ENCODE measurements at regions not wholly inside any gene's neighbourhood (a gene's known extent, or its start where the extent isn't known, plus 50 kb on each side); places are given as distances from the start of the nearest gene placed in this dataset.
A peak's percentile ranks its signal among the peaks of the same experiment; 100 is the strongest.

DNA sequence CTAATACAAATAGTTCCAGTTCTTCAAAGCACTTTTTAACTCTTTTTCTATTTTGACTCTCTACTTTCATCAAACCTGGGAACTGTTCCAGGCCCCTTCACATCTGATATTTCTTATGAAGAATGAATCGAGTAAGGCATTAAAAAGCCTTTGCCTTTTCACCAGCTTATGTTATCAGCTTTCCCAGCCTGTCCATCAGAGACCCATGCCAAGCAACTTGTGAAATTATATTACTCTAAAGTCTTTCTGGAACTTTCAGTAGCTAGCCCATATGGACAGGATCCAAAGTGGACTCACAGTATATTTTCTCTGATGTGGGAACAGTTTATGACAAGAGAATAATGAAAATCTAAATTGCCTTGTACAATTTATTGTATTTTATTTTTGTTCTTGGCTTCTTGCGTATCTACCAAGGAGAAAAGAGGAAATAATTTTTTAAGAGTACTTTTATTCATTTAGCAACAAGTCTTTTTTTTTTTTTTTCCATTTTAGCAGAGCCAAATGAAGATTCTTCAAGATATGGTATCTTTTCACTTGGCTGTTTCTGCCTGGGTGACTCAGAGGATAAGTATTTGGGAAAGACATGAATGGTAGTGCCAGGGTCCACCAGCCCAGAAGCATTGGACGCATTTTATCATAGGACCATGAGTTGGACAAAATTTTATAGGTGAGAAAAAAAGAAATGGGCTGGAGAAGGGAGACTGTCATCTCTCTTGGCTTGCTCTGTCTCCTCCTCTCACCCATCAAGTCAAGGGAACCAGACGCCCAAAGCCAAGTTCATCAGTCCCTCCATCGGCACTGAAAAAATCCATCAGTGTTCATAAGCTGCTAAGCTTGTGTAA is 195.8 kb upstream of the NEBL start:
- DNase-seq (ENCODE audit: low read depth, low spot score): no peak

DNA sequence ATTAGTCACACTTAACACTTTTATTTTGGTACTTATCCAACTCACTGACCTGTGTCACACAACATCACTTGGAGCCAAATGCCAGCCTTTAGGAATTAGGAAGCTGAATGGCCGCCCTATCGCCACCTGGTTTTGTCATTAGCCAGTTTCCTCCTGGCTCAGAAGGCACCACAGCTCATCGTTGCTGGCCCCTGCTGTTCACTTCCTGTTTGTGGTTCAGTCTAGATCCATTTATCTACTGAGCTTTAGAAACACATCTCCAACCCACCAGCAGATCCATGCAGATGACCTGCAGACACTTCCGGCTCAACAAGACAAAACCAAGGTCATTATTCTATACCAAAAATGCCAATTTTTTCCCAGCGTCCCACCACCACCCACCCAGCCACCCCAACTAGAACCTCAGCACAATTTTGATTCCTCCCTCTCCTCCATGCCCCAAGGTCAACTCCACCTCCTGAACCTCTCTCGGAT is 193.5 kb upstream of the NEBL start:
- no peak for DNase-seq (ENCODE audit: low read depth, low spot score)

DNA sequence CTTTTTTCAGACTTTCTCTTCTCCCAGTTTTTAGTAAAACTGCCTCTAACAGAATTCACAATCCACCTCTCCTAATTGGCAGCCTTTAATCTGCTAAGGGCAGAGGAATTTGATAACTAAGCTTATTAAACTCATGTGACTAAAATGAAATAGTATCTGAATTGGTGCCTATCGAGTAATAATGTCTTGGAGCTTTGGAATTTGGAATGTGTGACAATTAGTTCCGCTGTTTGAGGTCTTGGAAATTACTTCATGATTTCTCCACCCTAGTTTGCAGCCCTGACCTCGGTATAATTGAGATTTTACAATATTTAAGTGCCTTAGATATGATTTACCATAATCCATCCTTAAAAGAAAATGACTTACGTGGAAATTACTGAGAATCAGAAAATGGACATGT is 190.4 kb upstream of the NEBL start:
- no peak for DNase-seq (ENCODE audit: low read depth, low spot score)

DNA sequence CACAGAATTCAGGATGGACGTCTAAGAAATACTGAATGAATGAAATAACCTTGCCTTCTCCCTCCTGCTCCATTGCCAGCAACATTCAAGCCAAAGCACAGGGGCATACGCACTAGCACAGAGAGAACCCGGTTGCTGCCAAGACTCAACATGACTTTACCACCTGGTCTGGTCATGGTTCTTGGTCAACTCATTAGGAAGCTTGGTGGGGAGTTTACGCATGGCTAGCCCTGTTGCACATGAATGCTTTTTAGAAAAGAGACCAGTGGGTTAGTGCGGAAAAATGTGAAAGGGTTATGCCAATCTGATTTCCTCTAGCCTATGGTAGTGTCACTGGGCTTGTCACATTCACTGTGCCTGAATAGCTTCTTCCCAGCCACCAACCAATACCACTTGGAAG is 187.6 kb upstream of the NEBL start:
- DNase-seq (ENCODE audit: low read depth, low spot score): no peak

DNA sequence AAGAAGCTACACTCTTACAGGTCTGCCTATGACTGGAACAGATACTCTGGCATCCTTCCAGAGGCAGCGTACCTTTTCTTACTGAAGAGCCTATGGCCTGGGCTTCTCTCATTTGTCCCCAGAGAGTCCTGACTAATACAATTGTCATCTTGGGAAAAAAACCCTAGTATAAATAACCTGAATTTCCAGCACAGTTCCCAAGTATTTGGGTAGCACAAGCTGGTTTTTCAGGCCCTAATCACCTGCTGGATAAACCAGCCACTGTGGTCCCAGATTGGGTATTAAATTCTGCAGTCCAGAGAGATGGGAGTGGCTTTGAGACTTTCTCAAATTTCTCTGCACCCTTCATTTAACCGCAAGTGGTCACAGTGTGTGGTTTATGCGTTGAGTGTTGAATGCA is 186.8 kb upstream of the NEBL start:
- no peak for DNase-seq (ENCODE audit: low read depth, low spot score)

DNA sequence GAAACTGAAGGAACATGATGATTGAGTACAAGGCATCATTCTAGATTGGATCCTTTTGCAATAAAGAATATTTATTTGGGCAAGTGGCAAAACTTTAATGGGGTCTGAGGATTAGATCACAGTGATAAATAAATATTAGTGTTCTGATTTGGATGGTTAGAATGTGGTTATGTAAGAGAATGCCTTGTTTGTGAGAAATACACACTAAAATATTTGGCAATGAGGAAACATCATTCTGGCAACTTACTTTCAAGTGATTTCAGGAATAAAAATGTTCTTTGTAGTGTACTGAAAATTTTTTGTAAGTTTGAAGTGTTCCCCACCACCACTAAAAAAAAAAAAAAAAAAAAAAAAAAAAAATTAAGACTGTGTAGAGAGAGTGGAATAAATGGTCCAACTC is 185.1 kb upstream of the NEBL start:
- DNase-seq (ENCODE audit: low read depth, low spot score): no peak

DNA sequence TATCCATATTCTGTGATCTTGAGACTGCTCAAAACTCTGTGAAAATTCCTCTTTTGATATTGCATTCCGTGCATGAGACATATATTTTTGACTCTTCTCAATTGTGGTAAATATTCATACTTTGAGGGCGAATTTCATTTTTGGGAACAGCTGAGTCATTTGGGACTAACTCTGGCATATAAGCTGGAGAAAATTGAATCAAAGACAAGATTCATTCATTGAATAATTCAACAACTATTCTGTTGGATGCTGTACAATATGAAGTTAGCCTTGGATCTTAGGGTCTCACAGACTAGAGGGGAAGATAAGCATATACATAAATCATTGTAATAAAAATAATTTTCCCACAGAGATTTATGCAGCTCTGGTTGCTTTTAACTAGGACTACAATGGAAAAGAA is 183.2 kb upstream of the NEBL start:
- no peak for DNase-seq (ENCODE audit: low read depth, low spot score)

DNA sequence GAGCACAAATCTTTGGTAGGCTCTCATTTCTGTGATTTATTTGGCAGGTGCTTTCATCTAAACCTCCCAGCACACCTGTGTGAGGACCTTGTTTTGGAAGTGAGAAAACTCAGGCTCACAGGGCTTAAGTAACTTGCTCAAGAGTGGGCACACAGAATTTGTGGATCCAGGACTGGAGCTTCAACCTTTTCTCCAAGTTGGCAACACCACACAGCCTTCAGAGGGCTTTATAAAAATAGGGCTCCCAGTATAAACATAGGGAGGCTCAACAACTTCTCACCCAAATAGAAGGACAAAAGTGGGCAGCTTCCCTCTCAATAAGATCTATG is 182.2 kb upstream of the NEBL start:
- no peak for DNase-seq (ENCODE audit: low read depth, low spot score)

DNA sequence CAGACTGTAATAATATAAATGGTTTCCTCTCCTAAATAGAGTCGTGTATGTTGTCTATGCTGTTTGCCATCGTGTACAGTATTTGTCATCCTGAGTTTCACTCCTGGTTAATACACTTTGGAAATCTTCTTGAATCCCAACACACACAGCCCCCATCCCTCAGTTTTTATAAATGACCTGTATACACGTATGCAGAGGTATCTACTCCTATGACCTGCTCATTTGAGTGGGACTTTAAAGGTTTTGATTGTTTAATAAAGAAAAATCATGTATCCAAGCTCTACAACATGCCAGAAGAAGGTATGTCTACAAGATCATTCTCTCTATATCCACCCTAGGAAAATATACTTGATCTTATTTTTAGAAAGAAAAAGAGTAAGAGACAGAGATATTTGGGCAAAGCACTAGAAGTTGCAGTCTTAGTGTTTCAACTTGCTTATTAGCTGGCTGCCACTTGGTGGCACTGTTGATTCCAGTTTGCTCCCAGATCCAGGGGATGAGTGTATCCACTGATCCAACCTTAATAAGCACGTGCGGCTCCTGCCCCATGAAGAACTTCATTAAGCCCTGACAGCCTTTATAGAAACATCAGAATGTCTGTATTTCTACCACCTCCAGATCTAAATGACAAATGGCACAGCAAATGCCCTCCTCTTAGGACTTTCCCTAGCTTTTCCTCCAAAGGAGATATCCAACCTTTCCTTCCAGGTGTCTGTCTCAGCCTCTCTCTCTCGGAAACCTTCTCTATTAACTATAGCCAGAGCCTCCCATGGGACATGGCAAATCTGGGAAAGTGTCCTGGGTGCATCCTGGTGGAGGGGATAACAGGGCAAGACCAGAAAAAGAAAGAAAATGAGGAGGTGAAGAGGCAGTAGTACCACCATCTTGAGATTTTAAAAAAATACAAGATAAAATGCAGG is 181.6 kb upstream of the NEBL start:
- peak; percentile 51 for DNase-seq (ENCODE audit: low read depth, low spot score)

DNA sequence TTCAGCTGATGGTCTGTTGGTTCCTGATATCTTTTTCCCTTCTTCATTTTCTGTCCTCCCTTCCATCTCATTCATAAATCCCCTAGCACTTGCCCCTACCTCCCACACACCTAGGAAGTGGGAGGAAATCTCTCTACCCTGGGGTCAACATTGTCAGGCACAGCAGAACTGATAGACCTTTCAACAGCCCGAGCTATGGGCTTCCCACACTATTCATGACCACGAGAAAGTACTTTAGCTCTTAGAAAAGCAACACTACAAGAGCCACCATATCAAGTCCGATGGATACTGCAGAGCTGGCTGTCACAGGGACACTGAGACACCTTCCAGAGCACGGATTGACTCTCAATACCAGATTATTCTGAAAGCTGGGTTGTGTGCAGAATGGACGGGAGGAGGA is 180.6 kb upstream of the NEBL start:
- no peak for DNase-seq (ENCODE audit: low read depth, low spot score)

DNA sequence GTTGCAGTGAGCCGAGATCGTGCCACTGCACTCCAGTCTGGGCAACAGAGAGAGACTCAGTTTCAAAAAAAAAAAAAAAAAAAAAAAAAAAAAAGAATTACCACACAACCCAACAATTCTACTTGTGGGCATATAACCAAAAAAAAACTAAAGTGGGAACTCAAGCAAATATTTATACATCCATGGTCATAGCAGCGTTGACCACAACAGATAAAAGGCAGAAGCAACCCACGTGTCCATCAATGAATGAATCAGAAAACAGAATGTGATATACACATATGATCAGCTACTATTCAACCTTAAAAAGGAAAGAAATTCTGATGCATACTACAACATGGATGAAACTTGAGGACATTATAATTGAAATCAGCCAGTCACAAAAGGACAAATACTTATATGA is 179.3 kb upstream of the NEBL start:
- DNase-seq (ENCODE audit: low read depth, low spot score): no peak

DNA sequence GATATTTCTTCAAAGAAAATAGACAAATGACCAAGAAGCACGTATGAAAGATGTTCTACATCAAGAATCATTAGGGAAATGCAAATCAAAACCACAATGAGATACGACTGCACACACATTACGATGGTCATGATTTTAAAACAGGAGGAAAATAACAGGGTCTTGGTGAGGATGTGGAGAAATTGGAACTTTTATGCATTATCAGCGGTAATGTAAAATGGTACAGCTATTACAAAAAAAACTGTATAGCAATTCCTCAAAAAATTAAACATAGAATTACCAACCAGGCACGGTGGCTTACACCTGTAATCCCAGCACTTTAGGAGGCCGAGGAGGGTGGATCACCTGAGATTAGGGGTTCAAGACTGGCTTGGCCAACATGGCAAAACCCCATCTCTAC is 178.8 kb upstream of the NEBL start:
- no peak for DNase-seq (ENCODE audit: low read depth, low spot score)

DNA sequence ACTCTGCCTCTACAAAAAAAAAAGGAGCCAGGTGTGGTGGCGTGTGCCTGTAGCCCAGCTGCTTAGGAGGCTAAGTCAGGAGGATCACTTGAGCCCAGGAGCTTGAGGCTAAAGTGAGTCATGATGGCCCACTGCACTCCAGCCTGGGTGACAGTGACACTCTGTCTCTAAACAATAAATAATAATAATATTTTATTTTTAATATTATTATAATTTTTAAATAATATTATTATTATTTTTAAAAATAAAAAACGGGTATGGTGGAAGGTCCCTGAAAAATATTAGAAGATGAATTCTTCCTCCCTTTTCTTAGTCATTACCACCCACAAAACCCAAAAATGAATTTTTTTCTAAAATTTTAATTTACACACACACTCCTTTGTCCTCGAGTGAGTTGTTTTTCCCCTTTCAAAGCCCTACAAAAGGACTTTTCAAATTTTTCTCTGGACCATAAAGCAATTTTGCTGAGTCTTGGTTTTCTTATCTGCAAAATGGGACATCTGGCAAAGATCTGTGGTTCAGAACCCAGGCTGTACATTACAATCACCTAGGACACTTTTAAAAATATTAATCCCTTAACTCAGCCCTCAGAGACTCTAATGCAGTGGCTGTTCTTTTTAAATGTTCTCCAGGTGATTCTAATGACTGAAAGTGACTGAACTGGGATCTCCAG is 174.0 kb upstream of the NEBL start:
- no peak for DNase-seq (ENCODE audit: low read depth, low spot score)

DNA sequence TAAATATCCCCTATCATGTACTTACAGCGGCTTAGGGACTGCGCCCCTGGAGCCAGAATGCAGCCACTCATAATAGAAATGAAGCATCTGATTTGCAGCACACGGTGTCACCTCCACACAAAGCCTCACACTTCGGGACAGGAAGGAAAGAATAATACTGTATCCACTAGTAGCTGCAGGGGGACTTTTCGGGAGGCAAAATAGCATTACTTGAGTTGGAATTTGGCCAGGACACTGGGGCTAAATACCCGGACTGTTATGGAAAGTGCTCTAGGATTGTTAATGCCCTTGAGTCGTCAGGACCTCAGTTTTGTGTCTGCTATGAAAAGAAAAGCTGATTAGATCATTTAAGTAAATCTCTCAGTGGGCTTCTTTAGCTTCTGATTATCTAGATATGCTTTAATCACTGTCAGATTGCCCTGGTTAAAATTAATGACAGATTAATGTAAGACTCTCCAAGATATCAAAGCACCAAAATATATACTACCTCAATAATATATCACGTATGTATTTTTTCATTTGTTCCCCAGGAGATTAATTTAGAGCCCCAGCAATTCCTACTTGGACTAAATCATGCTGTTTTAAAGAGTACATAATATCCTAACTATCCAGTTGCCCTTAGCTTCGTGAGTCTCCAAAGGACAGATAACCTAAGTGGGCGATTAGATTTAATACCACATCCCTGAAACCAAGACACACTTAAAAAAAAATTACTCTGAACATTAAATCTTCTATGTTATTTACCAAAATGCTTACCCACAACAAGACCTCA is 173.0 kb upstream of the NEBL start:
- no peak for DNase-seq (ENCODE audit: low read depth, low spot score)

DNA sequence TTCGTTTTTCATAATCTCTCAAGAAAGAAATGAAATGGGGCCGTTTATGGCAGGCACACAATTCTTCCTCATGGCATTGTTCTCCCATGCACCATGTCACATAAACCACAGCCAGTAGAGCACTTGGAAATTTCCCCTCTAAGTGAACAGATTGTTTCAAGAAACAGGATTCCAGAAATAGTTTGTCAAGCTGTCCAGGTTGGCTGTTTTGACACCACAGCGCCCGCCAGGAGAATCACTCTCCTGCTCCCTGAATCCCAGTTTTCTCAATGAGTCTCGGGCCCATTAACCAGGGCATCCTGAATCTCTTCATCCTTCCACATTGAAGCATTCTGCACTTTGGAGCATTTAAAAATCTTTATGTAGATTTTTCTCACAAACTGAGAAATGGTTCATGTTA is 172.2 kb upstream of the NEBL start:
- no peak for DNase-seq (ENCODE audit: low read depth, low spot score)

DNA sequence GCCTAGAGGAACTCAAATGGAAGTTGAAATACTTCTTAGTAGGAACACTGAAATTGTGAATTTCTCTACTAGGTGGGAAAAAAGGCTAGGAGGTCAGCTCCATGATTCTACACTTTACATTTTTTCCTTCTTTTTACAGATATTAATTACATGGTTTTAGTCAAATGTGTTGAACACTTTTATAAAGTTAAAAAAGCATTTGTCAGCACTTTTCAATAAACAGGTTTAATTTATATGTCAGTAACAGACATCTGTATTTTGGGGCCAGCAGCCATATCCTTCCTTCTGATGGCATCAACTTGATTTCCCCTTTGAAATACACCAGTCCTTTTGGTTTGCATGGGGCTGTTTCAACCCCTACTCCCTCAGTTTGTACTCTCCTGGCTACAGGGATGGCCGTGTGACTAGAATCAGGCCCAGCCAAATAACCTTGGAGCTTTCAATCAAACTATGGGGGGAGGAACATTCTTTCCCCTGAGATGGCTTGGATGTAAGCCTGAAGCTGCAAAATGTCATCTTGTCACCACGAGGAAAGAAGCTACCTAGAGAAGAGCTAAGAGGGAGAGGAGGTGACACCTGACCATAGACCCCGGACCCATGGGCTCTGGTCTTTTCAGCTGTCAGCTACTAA is 171.0 kb upstream of the NEBL start:
- DNase-seq (ENCODE audit: low read depth, low spot score): no peak

DNA sequence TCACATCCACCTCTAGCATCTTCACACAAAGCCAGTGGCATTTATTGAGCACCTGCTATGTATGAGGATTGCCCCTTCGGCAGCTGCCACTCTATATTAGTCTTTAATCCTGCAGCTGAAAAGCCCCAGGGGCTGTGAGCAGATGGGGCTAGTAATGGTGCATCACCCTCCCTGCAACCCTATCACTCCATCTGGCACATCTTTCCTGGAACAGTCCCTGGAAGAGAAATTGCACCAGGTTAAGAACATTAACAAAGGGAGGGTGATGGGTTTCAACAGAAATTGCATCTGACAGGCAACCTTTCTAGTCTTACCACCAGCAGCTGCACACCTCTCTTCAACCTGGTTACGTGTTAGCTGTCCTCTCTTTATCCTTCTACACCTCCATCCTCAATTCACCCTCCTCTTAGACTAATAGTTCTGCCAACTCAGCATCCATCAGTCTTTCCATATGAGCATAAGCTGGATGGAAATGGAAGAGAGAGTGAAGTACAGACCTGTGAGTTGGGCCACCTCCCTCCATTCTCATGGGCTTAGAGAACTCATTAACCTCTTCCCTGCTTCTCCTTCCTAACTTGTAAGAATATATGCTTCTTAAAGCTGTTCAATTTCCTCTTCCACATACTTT is 168.6 kb upstream of the NEBL start:
- DNase-seq (ENCODE audit: low read depth, low spot score): no peak

DNA sequence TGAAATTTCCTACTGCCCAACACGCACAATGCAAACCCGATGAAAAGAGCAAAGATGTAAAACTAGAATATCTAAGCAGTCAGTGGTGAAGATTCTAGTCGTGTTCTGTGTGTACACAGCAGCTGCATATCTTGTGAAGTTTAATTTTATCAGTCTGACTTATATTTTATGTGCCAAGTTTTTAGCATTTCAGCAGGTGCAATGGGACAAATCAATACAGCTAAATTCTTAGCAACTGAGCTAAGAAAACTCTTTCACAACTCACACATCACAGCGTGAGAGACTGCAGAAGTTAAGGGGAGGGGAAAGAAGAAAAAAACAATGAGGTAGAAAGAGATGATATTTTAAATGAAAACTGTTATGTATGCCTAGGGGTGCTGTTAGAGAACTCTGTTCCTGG is 164.9 kb upstream of the NEBL start:
- DNase-seq (ENCODE audit: low read depth, low spot score): no peak

DNA sequence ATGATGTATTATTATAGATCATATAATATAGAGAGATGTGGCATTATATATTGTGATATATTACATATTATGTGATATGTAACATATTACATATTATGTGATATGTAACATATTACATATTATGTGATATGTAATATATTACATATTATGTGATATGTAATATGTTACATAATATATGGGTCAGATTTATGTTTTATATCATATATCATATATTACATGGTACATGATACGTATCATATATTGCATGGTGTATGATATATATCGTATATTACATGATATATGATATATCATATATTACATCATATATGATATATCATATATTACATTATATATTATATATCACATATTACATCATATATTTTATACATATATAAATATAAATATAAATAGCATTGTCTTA is 164.1 kb upstream of the NEBL start:
- DNase-seq (ENCODE audit: low read depth, low spot score): no peak

DNA sequence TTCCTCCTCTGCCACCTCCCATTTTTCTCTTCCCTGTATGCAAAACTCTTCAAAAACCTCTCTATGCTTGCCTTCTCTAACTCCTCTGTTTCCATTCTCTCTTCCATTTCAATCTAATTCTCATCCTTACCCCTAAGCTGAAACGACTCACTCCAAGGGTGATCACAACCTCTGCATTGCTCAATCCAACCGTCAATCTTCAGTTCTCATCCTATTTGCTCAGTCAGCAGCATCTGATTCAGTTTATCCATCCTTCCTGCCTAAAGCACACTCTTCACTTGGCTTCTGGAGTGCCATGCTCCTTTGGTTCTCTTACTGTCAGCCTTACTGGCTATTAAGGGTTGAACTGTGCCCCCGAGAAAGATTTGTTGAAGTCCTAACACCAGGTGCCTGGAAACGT is 163.5 kb upstream of the NEBL start:
- no peak for DNase-seq (ENCODE audit: low read depth, low spot score)

DNA sequence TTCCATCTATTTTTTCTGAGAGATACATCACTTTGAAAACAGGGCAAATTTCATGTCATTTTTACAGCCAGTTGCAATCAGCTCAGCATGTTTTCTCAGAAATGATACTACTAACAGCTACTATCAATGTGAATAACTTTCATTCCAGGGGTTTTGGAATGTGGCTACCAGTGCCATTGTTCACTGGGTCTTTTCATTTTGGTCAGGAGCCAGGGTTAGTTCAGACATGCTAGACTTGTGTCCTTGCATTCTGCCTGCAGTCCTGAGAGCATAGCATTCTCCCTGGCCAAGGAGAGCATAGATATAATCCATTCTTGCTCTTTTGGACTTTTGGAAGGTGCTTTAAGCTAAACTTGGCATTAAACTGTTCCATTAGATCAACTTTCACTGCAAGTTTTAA is 160.9 kb upstream of the NEBL start:
- no peak for DNase-seq (ENCODE audit: low read depth, low spot score)
